ENCODE measurements at regions not wholly inside any gene's neighbourhood (a gene's known extent, or its start where the extent isn't known, plus 50 kb on each side); places are given as distances from the start of the nearest gene placed in this dataset.

GRCh38 chr16:80915079-80915450 is 91.6 kb downstream of the CMC2 start:
- TF ChIP-seq, protein P1, sequence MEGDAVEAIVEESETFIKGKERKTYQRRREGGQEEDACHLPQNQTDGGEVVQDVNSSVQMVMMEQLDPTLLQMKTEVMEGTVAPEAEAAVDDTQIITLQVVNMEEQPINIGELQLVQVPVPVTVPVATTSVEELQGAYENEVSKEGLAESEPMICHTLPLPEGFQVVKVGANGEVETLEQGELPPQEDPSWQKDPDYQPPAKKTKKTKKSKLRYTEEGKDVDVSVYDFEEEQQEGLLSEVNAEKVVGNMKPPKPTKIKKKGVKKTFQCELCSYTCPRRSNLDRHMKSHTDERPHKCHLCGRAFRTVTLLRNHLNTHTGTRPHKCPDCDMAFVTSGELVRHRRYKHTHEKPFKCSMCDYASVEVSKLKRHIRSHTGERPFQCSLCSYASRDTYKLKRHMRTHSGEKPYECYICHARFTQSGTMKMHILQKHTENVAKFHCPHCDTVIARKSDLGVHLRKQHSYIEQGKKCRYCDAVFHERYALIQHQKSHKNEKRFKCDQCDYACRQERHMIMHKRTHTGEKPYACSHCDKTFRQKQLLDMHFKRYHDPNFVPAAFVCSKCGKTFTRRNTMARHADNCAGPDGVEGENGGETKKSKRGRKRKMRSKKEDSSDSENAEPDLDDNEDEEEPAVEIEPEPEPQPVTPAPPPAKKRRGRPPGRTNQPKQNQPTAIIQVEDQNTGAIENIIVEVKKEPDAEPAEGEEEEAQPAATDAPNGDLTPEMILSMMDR (conservative IDR thresholded peaks at IDR 0.05): no peak
- no peak for TF ChIP-seq EZH2 (IDR thresholded peaks at IDR 0.05; ENCODE audit: low read depth)
